ENCODE measurements at regions not wholly inside any gene's neighbourhood (a gene's known extent, or its start where the extent isn't known, plus 50 kb on each side); places are given as distances from the start of the nearest gene placed in this dataset.

DNA sequence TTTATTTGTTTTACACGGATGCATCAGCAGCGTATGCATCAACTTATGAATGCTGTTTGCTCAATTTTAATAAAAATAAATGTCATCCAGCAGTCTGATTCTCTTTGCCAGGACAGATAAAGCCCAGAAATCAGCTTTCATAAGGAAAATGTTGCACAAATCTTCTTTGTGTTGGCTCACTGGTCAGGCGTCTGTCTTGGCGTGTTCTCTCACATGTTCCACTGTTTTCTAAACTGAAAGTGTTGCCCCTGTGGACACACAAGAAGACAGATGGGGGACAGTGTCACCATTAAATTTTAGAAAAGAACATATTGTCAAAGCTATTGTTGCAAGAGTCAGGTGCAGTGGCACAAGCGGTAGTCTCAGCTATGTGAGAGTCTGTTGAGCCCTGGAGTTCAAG lies 316.2 kb downstream of the CENPC start:
- TF ChIP-seq, protein P1, sequence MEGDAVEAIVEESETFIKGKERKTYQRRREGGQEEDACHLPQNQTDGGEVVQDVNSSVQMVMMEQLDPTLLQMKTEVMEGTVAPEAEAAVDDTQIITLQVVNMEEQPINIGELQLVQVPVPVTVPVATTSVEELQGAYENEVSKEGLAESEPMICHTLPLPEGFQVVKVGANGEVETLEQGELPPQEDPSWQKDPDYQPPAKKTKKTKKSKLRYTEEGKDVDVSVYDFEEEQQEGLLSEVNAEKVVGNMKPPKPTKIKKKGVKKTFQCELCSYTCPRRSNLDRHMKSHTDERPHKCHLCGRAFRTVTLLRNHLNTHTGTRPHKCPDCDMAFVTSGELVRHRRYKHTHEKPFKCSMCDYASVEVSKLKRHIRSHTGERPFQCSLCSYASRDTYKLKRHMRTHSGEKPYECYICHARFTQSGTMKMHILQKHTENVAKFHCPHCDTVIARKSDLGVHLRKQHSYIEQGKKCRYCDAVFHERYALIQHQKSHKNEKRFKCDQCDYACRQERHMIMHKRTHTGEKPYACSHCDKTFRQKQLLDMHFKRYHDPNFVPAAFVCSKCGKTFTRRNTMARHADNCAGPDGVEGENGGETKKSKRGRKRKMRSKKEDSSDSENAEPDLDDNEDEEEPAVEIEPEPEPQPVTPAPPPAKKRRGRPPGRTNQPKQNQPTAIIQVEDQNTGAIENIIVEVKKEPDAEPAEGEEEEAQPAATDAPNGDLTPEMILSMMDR (conservative IDR thresholded peaks at IDR 0.05; ENCODE audit: low read depth, low read length) = no peak
- DNase-seq (ENCODE audit: low read depth) = no peak
- no peak overlapping the region for H3K4me3 ChIP-seq (ENCODE audit: low read depth, low read length)

GRCh38 chr4:67220861-67221260 lies 324.4 kb downstream of the CENPC start:
- DNase-seq (ENCODE audit: low read depth) = no peak
- H3K4me3 ChIP-seq (ENCODE audit: low read depth, low read length) = no peak overlapping the region
- TF ChIP-seq, protein P1 (conservative IDR thresholded peaks at IDR 0.05; ENCODE audit: low read depth, low read length) = no peak

DNA sequence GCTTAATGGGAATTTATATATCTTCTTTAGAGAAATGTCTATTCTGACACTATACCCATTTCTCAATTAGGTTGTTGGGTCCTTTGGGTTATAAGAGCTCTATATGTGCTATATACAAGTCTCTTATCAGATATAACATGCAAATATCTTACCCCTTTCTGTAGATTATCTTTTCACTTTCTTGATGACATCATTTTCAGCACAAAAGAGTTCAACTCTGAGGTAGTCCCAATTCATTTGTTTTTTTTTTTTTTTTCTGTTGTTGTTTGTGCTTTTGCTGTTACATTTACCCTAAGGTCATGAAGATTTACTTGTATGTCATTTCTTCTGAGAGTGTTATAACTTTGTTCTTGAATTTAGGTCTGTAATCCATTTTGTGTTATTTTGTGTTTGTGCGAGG lies 326.4 kb downstream of the CENPC start:
- DNase-seq (ENCODE audit: low read depth) = no peak
- no peak overlapping the region for H3K4me3 ChIP-seq (ENCODE audit: low read depth, low read length)
- TF ChIP-seq, protein P1 (conservative IDR thresholded peaks at IDR 0.05; ENCODE audit: low read depth, low read length) = no peak

DNA sequence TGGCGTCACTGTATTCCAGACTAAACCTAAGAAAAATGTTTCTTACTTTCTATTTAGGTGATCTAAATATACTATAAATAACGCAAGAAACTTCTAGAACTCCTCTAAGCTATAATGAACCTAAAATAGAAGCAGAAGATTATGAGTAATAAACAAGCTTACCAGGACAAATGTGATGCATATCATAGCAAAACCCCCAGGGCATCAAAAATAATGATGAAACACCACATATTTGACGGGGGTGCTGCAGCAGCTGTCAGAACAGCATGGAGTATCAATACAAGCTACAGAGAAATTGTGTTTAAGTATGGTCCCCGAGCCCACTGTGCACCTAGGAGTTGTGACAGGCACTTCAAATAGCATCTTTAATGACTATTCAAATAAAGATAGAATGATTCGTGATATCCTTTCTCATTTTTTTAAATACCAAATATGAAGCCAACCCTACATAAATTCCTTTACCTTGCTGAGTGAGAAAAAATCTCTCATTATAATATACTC lies 337.3 kb downstream of the CENPC start:
- H3K4me3 ChIP-seq (ENCODE audit: low read depth, low read length) = no peak overlapping the region
- TF ChIP-seq, protein P1 (conservative IDR thresholded peaks at IDR 0.05; ENCODE audit: low read depth, low read length) = no peak
- no peak for DNase-seq (ENCODE audit: low read depth)

- no peak overlapping the region for H3K4me3 ChIP-seq (ENCODE audit: low read depth, low read length)
- no peak for DNase-seq (ENCODE audit: low read depth)
- TF ChIP-seq, protein P1 (conservative IDR thresholded peaks at IDR 0.05; ENCODE audit: low read depth, low read length) = no peak
These were observed 340.9 kb downstream of the CENPC start for GRCh38 chr4:67204441-67204840.

DNA sequence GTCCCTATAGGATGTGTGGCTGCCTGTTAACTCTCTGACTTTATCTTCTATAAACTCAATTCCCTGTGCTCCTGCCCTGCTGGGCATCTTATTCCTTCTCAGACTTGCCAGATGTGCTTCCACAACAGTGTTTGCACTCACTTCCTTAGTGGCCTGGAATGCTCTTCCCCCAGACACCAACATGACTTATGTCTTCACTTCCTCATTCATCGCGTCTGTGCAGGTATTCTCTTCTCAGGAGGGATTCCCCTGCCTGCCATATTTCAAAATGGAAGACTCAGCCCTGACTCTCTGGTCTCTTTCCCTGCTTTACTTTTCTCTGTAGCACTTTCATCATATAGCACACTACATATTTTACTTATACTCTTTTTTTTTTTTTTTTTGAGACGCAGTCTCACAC lies 344.0 kb downstream of the CENPC start:
- DNase-seq (ENCODE audit: low read depth) = no peak
- no peak overlapping the region for H3K4me3 ChIP-seq (ENCODE audit: low read depth, low read length)
- TF ChIP-seq, protein P1 (conservative IDR thresholded peaks at IDR 0.05; ENCODE audit: low read depth, low read length) = no peak

GRCh38 chr4:67198727-67199126 lies 346.6 kb downstream of the CENPC start:
- TF ChIP-seq, protein P1 (conservative IDR thresholded peaks at IDR 0.05; ENCODE audit: low read depth, low read length) = peak; percentile 15
- no peak overlapping the region for H3K4me3 ChIP-seq (ENCODE audit: low read depth, low read length)
- DNase-seq (ENCODE audit: low read depth) = peak; percentile 50

Data from choroid plexus epithelial cell (primary cell).